Kasumi-1 (cell line): ENCODE measurements at regions not wholly inside any gene's neighbourhood (a gene's known extent, or its start where the extent isn't known, plus 50 kb on each side); places are given as distances from the start of the nearest gene placed in this dataset.

Source experiments
- DNase-seq, 2 experiments: peaks; one replicate each; lab custom pipeline; 2025; lab: John Stamatoyannopoulos, UW

DNA sequence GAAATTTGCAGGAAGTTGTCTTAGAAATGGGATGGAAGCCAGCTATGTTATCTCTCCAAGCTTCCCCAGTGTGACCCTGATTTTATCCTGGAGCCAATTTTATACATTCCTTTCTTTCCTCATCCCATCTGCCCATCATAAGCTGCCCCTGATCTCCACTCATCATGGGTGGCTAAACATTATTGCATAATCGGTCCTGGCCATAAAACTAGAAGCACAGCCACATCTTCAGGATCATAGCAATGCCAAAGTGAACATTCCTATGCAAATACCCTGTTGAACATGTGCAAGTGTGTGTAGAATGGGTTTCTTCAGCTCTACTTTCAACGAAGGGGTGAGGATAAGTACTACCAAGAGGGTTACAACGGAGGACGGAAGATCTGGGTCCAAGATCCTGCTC is 50.6 kb upstream of the COG2 start:
- DNase-seq, result no peak

DNA sequence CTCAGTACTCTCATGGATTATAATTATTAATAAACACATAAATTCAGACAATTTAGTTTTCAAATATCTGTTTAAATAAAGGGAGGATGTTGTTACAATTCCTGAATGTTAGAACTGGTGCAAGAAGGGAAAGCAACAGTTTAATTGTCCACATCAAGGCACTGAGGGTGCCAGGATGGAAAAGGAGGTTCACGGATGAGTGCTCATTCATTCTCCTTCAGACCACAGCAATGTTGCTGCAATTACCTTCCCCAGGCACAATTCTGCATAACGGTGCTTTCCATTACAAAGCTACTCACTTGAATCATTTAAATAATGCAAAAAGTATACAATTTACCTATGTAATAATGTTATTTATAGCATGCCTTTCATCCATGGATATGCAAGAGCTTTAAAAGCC is 52.3 kb upstream of the COG2 start:
- DNase-seq, result no peak

DNA sequence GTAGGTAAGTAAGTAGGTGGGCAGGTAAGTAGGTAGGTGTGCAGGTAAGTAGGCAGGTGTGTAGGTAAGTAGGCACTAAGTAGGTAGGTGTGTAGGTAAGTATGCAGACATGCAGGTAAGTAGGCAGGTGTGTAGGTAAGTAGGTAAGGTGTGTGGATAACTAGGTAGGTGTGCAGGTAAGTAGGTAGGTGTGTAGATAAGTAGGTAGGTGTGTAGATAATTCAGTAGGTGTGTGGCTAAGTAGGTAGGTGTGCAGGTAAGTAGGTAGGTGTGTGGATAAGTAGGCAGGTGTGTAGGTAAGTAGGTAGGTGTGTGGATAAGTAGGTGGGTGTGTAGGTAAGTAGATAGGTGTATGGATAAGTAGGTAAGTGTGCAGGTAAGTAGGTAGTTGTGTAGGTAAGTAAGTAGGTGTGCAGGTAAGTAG is 53.9 kb upstream of the COG2 start:
- DNase-seq, result no peak

DNA sequence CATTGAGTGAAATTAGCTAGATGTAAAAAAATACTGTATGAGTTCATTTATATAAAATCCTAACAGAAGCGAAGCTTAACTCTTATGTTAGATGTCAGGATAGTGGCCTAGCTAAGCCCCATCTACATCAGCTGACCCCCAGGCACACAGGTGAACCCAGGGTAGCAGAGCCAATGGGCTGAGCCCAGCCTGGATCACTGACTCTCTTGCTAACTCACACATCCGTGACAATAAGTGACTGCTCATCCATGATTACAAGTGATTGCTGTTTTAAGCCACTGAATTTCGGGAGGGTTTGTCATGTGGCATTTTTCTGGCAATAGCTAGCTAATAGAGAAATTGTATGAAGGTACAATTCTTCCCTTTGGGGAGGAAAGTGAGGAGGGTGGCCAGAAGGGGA is 55.2 kb upstream of the COG2 start:
- no peak for DNase-seq

DNA sequence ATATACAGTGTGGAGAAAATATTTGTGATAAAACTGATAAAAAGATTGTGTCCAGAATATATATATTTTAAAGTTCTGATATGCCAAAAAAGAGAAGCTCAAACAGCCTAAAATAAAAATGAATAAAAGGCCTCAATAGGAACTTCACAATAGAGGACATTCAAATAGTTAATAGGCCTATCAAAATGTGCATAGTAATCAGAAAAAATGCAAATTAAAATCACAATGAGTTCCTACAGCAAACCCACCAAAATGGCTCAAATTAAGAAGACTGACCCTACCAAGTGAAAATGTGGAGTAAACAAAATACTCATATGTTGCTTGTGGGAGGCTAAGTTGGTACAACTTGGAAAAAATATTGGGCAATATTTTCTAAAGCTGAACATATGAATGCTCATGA is 57.6 kb upstream of the COG2 start:
- DNase-seq, result no peak

DNA sequence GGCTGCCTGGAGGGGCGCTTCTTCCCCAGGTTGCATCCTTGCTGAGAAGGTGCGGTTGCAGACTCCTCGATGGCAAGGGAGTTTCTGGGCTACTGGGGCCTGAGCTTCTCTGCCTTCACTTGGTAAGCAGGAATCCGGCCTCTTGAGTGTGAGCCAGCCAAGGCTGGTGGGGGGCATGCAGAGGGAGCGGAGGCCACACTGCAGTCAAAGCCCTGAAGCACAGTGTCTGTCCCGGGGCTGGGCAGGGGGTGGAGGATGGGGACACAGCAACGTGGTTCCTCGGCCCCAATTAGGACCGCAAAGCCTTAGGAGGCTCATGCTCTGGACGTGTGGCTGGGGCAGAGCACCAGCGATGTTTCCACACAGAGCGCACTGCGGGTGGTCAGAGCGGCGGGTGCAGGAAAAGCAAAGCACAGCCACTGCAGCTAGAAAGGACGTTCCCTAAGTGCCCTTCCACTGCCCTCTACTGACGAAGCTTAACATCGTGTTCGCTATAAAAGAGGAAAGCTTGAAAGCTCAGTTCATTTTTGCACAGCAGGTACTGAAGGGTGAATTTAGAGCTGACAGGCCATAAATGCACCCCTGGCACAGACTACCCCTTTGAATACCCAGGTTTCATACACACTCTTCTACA is 60.7 kb upstream of the COG2 start:
- peak; percentile 83 for DNase-seq

DNA sequence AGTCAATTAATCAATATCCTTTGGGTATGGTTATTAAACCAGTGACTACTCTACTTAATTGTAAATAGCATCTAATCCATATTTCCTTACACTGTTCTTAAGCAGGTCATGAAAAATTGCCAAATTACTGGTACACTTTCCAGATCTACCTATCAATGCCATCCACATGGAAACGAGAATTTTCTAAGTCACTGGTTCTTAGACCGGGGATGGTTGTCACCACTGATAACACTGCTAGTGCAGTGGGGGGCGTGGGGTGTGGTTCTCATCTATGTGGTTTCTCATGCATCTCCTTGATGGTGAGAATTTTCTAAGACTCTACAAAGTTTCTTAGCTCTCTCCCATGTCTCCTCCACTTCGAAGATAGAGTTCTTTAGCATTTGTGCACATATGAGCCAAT is 63.7 kb upstream of the COG2 start:
- DNase-seq, result no peak

DNA sequence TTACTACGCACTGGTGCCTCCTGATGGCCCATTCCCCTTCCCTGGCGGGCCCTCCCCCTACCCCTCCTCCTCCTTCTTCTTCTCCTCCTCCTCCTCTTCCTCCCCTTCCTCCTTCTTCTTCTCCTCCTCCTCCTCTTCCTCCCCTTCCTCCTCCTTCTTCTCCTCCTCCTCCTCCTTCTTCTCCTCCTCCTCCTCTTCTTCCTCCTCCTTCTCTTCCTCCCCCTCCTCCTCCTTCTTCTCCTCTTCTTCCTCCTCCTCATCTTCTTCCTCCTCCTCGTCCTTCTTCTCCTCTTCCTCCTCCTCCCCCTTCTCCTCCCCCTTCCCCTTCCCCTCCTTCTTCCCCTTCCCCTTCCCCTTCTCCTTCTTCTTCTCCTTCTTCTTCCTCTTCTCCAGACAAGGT is 64.7 kb upstream of the COG2 start:
- DNase-seq, result no peak

DNA sequence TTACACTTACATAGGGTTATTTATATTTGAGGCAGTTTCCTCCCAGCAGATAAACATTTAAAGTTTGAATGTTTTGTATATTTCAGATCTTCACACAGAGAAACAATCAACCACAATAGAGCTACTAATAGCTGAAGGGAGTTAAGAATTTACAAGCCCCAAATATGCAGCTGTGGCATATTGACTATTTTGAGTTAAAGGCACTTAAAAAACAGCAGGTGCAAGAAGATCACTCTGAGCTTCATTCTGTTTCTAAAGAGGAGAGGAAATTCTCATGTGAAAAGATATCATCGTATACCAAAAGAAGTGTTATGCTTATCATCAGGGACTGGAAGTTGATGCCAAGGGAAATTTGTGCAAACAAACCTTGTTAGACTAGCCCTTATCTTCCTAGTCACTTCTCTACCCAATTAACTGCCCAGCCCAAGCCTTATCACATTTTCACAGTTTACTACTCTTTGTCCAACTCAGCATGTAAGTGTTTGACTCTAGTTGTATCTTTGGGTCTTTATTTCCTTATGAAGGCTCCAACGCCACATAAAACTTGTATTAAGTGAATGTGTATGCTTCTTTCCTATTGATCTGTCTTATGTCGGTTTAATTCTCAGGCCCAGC is 66.3 kb upstream of the COG2 start:
- no peak for DNase-seq

DNA sequence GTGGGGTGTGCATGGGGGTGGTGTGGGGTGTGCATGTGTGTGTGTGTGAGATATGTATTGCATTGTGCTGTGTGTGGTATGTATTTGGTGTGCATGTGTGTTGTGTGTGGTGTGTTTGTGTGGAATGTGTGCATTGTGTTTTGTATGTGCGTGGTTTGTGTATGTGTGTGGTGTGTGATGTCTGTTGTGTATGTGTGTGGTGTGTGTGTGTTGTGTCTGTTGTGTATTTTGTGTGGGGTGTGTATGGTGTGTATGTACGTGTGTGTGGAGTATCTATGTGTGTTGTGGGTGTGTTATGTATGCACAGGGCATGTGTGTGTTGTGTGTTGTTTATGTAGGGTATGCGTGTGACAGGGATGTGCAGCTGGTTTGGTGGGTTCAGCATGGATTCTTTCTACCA is 67.8 kb upstream of the COG2 start:
- no peak for DNase-seq

DNA sequence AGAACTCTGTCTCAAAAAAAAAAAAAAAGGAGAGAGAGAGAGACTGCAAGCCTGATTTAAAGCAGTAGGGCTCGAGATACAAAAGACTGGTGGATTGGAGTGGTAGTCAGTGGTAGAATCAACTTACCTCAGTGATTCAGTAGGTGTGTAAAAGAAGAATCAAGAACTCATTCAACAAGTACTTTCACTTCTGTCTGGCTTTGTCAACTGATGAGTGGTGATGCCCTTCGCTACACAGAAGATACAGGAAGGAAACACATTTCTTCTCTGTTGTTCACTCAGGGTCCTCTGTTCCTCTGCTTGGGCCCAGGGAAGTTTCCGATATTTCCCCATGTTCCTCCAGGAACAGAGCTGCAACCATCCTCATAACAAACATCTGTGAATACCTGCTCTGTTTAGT is 68.6 kb upstream of the COG2 start:
- peak in 1 of 2 experiments; percentile 9 for DNase-seq

DNA sequence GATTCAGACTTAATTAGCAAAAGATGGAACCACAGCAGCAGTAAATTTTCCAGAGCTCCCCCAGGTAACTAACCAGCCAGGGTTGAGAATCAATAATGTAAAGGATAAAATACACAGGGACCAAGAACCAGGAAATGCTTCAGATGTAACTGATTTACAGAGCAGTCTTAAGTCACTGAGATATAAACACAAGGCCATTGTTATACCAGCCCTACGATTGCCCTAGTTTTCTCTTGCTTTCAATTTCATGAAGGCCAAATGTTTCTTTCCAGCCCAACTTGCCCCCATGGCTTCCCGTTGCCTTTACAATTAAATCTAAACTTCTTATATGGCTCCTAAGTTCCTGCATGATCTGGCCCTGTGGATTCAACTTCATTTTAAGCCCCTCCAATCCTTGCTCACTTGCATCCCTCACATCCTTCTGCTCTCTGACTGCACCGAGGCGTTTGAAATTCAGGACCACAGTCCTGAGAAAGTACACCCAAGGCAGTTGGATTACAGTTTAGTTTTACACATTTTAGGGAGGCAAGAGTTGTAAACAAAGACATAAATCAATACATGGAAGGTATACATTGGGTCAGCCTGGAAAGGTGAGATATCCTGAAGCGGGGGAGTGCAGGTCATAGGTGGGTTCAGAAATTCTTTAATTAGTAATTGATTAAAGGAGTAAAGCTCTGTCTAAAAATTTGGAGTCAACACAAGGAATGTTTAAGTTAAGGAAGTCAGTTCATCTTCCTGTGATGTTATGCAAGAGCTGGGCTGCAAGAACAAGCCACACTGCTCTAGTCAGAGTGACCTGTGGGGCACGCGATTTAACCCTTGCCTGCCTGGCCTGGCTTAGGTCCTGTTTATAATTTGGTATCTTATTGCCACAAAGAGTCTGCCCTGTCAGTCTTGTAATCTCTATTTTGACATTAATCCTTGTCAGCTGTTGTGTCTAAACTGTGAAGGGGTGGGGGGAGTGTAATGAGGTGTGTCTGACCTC is 69.9 kb upstream of the COG2 start:
- peak; percentile 38 to 63 for DNase-seq

DNA sequence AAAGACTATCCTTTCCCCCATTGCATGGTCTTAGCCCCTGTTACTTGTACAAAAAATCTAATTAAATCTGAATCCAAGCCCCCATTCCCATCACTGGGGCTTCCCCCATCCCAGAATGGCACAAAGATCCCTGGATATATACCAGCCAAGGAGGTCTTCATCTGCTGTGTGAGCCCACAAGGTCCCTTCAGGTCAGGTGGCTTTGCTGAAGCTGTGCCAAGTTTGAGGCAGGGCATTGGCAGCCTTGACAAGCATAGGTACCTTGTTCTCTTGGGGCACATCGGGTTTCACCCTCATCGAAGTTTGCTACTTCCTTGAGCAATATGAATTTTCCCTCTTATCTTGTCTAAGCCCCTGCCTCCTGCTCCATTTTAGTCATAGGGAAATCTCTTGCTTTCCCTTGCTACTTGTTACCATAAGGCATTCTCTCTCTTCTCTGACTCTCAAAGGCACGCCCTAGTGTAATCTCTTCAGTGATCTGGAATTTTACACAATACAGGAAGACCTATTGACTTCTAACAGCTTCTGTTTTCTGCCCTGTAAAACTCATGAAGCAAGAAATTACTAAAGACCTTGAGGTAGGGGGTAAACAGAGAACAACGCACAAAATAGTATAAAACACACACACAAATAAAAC is 71.4 kb upstream of the COG2 start:
- no peak for DNase-seq

DNA sequence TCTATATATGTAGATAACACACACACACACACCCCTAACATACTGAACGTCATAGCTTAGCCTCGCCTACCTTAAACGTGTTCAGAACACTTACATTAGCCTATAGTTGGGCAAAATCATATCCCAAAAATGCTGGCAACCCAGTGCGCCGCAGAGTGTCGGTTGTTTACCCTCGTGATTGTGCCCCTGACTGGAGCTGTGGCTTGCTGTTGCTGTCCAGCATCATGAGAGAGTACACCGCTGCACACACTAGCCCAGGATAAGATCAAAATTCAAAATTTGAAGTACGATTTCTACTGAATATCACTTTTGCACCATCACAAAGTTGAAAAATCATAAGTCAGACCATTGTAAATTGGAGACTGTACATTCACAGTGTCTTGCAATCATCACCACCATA is 73.1 kb upstream of the COG2 start:
- DNase-seq, result no peak

DNA sequence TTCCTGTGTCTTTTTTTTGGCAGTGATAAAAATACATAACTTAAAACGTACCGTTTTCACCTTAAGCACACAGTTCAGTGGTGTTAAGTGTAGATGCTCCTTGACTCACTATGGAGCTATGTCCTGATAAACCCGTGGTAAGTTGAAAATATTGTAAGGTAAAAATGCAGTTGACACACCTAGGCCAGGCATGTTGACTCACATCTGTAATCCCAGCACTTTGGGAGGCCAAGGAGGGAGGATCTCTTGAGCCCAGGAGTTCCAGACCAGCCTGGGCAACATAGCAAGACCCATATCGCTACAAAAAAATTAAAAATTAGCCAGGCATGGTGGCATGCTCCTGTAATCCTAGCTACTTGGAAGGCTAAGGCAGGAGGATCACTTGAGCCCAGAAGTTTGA is 73.6 kb upstream of the COG2 start:
- DNase-seq, result no peak

DNA sequence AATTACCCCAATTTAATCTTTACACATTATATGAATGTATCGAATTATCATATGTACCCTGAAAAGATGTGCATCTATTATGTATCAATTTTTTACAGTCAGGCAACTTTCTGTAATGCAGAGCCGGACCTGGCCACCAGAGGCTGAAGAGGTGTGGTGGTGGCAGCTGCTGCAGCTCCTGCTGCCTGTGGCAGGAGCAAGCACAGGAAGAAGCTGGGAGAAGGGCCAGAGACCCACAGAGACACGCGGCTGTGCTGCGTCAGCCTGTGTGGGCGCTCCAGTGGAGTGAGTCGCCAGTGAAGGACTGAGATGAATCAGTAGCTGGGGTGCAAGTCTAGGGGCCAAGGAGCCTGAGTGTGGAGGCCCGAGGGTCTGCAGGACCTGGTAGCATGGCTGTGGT is 74.3 kb upstream of the COG2 start:
- no peak for DNase-seq

DNA sequence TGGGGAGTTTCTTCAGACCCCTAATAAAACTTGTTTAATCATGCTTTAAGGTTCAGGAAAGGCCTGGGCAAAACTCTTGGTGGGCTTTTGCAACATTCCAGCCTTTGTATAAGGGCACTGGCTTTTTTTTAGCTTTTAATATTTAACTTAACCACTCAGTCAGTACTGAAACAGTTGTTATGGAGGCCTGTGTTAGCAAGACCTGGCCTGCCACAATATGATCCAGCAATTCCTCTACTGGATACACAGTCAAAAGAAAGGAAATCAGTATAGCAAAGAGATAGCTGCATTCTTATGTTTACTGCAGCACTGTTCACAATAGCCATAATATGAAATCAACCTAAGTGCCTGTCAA is 75.1 kb upstream of the COG2 start:
- DNase-seq, result no peak

DNA sequence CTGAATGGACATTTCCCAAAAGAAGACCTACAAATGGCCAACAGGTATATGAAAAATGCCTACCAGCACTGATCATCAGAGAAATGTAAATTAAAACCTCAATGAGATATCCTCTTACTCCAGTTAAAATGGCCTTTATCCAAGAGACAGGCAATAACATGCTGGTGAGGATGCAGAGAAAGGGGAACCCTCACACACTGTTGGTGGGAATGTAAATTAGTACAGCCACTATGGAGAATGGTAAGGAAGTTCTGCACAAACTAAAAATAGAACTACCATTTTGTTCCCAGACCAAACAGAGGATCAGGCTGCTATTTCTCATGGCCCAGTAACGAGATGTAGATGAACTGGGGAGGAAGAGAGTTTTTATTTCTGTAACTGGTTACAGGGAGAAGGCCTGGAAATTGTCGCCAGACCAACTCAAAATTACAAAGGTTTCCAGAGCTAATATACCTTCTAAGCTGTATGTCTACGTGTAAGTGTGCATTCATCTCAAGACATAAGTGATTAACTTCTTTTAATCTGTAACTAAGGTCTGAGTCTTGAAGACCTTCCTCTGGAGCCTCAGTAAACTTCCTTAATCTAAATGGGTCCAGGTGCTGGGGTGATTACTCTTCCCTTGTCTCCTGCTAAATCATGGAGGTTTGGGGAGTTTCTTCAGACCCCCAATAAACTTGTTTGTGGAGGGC is 75.6 kb upstream of the COG2 start:
- DNase-seq, result peak; percentile 36 to 66

DNA sequence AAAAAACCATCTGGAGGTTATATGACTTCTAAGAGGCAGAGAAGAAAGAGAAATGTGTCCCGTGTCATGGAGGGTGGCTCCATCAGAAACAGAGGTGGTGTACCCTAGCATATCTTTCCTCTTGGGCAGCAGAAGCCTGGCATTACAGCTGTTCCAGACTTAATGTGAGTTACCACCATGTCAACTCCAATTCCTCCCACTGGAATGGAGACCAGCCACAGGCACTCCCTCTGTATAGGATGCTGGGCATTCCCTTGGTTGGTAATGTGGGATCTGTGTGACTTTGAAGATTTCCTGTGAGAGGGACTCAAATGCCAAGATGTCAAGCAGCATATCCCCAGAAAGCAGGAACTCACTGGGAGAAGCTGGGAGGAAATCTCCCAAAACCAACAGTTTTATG is 77.1 kb upstream of the COG2 start:
- DNase-seq, result no peak

DNA sequence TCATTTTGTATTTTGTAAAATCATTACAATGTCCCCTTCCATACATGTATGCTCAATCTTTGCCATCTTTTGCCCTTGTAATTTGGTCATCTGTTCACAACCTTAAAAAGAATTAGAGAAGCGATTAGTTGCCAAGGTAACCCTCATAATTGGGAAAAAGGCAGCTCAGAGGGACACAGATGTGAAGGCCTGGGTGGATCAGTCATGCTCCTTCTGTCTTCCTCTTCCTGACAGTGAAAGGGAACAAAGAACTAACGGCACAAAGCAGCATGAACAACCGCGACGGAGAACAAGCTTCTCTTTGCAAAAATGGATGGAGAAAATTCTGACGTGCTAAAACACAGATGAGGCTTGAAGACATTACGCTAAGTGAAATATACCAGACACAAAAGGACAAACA is 78.7 kb upstream of the COG2 start:
- DNase-seq, result peak; percentile 8 to 32

DNA sequence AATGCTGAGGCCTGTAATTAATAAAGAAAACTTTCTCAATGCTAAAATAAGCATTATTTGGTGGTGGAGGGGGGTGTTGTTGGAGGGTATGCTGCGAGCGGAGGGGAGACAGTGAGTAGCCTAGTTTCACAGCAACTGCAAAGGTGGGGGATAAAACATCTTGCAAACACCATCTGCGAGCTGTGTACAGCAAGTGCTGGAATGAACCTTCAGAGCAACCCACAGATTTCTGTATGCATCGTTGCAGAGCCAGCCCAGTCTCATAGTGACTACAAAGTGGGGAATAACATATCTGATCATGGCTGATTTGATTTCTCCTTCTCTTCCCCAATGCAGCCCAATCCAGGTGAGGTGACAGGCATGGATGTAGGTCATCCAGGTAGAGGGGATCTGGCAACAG is 80.7 kb upstream of the COG2 start:
- DNase-seq, result no peak

DNA sequence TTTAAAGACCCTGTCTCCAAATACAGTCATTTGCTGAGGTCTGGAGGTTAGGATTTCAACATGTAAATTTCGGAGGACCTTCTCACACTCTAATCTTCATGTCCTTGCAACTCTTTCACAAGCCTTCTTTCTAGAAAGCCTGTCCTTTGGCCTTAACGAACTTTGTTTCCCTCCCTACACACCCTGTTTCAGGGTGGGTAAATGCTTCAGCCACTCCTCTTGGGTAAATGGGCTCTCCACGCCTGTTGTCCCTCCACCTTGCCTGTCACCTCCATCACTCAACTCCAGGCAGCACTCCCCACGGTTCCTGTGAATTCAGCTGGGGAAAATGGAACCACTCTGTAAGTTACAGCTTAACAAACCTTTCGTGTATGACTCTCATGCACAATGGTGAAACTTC is 84.0 kb upstream of the COG2 start:
- no peak for DNase-seq
